ENCODE measurements at regions not wholly inside any gene's neighbourhood (a gene's known extent, or its start where the extent isn't known, plus 50 kb on each side); places are given as distances from the start of the nearest gene placed in this dataset.

GRCh38 chr20:40108321-40108720, 580.7 kb downstream of the MAFB start:
- ChIA-PET POLR2A (no interaction called here), CTCF (no interaction called here)
- no peak for DNase-seq (ENCODE audit: low read depth, low spot score)
- H3K27me3 ChIP-seq (ENCODE audit: control insufficient read depth, insufficient read depth, low read length), result no peaks in the 10 kb centered on the region
- H3K4me3 ChIP-seq (ENCODE audit: low read depth, low read length), result no peak overlapping the region
- no peak for TF ChIP-seq CTCF (IDR thresholded peaks at IDR 0.05; ENCODE audit: low read depth, low read length)
- H3K27ac ChIP-seq (ENCODE audit: low read depth, low read length), result no peak overlapping the region
- H3K9me3 ChIP-seq (ENCODE audit: control insufficient read depth, insufficient read depth, low read length), result no peaks in the 10 kb centered on the region

DNA sequence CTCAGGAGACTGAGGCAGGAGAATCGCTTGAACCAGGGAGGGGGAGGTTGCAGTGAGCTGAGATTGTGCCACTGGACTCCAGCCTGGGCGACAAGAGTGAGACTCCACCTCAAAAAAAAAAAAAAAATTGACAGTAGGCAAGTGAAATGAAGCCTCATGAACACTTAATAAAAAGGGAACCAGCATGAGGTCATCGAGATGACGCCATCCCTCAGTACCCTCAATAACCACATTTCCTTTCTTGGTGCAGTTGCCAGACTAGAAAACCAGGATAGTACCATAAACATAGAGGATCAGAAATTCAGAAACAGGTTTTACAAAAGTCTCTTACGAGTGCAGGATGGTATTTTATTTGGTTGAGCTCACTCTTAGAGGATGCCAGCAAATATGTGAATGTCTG, 584.1 kb downstream of the MAFB start:
- POLR2A ChIA-PET, result no interaction called here
- no peak overlapping the region for H3K4me3 ChIP-seq (ENCODE audit: low read depth, low read length)
- no peak for TF ChIP-seq CTCF (IDR thresholded peaks at IDR 0.05; ENCODE audit: low read depth, low read length)
- CTCF ChIA-PET, result interaction anchor here (0.7 kb wide), 1 partner anchor 55 kb away, joined by 7 read pairs; no protein-coding TSS in a partner anchor
- DNase-seq (ENCODE audit: low read depth, low spot score), result no peak
- no peak overlapping the region for H3K27ac ChIP-seq (ENCODE audit: low read depth, low read length)
- H3K9me3 ChIP-seq (ENCODE audit: control insufficient read depth, insufficient read depth, low read length), result no peaks in the 10 kb centered on the region
- no peaks in the 10 kb centered on the region for H3K27me3 ChIP-seq (ENCODE audit: control insufficient read depth, insufficient read depth, low read length)

DNA sequence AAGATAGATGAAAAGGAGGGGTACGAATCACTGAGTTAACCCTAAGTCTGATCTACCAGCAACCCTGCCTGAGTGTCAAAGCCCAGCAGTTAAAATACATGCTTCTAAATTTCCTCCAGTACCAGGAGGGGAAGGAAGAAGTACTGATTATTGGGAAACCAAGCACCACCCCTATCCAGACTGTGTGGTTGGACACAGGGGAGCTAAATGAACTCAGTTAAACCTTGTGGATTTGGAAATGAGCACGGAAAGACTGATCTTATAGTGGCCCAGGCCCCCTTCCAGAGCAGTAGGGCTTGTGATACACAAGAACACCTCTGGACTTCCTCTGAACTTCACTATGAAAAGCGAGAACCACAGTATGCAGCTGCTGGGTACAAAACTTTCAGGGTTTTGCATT, 585.6 kb downstream of the MAFB start:
- CTCF ChIA-PET, result no interaction called here
- TF ChIP-seq CTCF (IDR thresholded peaks at IDR 0.05; ENCODE audit: low read depth, low read length), result no peak
- no peak for DNase-seq (ENCODE audit: low read depth, low spot score)
- Histone ChIP-seq H3K27ac (ENCODE audit: low read depth, low read length) (no peak overlapping the region), H3K27me3 (ENCODE audit: control insufficient read depth, insufficient read depth, low read length) (no peaks in the 10 kb centered on the region), H3K9me3 (ENCODE audit: control insufficient read depth, insufficient read depth, low read length) (no peaks in the 10 kb centered on the region), H3K4me3 (ENCODE audit: low read depth, low read length) (no peak overlapping the region)
- POLR2A ChIA-PET, result no interaction called here

- ChIA-PET CTCF (no interaction called here), POLR2A (no interaction called here)
- Histone ChIP-seq H3K9me3 (ENCODE audit: control insufficient read depth, insufficient read depth, low read length) (no peaks in the 10 kb centered on the region), H3K27me3 (ENCODE audit: control insufficient read depth, insufficient read depth, low read length) (no peaks in the 10 kb centered on the region), H3K27ac (ENCODE audit: low read depth, low read length) (no peak overlapping the region), H3K4me3 (ENCODE audit: low read depth, low read length) (no peak overlapping the region)
- DNase-seq (ENCODE audit: low read depth, low spot score), result no peak
- TF ChIP-seq CTCF (IDR thresholded peaks at IDR 0.05; ENCODE audit: low read depth, low read length), result no peak
These were observed 587.5 kb downstream of the MAFB start for GRCh38 chr20:40101560-40101959.

GRCh38 chr20:40100261-40100660, 588.8 kb downstream of the MAFB start:
- Histone ChIP-seq H3K27ac (ENCODE audit: low read depth, low read length) (no peak overlapping the region), H3K27me3 (ENCODE audit: control insufficient read depth, insufficient read depth, low read length) (no peaks in the 10 kb centered on the region), H3K9me3 (ENCODE audit: control insufficient read depth, insufficient read depth, low read length) (no peaks in the 10 kb centered on the region), H3K4me3 (ENCODE audit: low read depth, low read length) (no peak overlapping the region)
- TF ChIP-seq CTCF (IDR thresholded peaks at IDR 0.05; ENCODE audit: low read depth, low read length), result no peak
- ChIA-PET POLR2A (no interaction called here), CTCF (no interaction called here)
- DNase-seq (ENCODE audit: low read depth, low spot score), result no peak

All from AG04450 (cell line).